MCF 10A (cell line): ENCODE measurements at regions not wholly inside any gene's neighbourhood (a gene's known extent, or its start where the extent isn't known, plus 50 kb on each side); places are given as distances from the start of the nearest gene placed in this dataset.

ENCODE experiments used
- BruUV-seq: library from RNA; stranded (reverse); fragments of 400-500 nt; replicated peaks from 2 replicates; lab custom pipeline; 2021; lab: Mats Ljungman, UMichigan
- CTCF ChIA-PET: fragments of 300-600 bp; sonication (Branson Sonifier 250); formaldehyde crosslinking; extraction: SDS; loops from one replicate; lab custom pipeline; 2021; ENCODE audit warnings: antibody characterized with exemption, inconsistent platforms; lab: Yijun Ruan, JAX
- POLR2A ChIA-PET: fragments of 300-600, 350-650 bp; sonication (Branson Sonifier 250); formaldehyde crosslinking; extraction: SDS; loops from one replicate; lab custom pipeline; 2020; ENCODE audit warnings: antibody characterized with exemption, inconsistent platforms; lab: Yijun Ruan, JAX
- DNase-seq: peaks from one replicate; pipeline ENCODE4 v3.0.0-alpha.2; 2018; ENCODE audit not compliant: unreplicated experiment
- H3K27ac Mint-ChIP-seq: one replicate; pipeline ENCODE4 v1.8.0; 2022; ENCODE audit warnings: mild to moderate bottlenecking, low read depth, mixed read lengths; ENCODE audit not compliant: unreplicated experiment
- H3K27me3 Mint-ChIP-seq: one replicate; pipeline ENCODE4 v1.8.0; 2022; ENCODE audit warnings: mixed read lengths; ENCODE audit not compliant: insufficient read depth, unreplicated experiment
- H3K36me3 Mint-ChIP-seq: one replicate; pipeline ENCODE4 v1.8.0; 2022; ENCODE audit warnings: mild to moderate bottlenecking, moderate library complexity, mixed read lengths; ENCODE audit not compliant: insufficient read depth, unreplicated experiment
- H3K4me1 Mint-ChIP-seq: one replicate; pipeline ENCODE4 v1.8.0; 2022; ENCODE audit warnings: mixed read lengths; ENCODE audit not compliant: insufficient read depth, unreplicated experiment
- H3K4me3 Mint-ChIP-seq: one replicate; pipeline ENCODE4 v1.8.0; 2022; ENCODE audit warnings: mild to moderate bottlenecking, moderate library complexity, mixed read lengths; ENCODE audit not compliant: unreplicated experiment
- H3K9me3 Mint-ChIP-seq: one replicate; pipeline ENCODE4 v1.8.0; 2022; ENCODE audit warnings: mixed read lengths; ENCODE audit not compliant: unreplicated experiment
- intact Hi-C: fragments of 100-400 bp; cut with micrococcal nuclease; formaldehyde crosslinking; loops from 2 replicates; pipeline ENCODE4 v1.14.1; 2022
- TF ChIP-seq, protein P1 (sequence below): fragments of 200-600 bp; IDR thresholded peaks from one replicate; pipeline ENCODE4 v1.8.0; 2022; ENCODE audit warnings: antibody characterized with exemption, mild to moderate bottlenecking; ENCODE audit not compliant: unreplicated experiment

DNA sequence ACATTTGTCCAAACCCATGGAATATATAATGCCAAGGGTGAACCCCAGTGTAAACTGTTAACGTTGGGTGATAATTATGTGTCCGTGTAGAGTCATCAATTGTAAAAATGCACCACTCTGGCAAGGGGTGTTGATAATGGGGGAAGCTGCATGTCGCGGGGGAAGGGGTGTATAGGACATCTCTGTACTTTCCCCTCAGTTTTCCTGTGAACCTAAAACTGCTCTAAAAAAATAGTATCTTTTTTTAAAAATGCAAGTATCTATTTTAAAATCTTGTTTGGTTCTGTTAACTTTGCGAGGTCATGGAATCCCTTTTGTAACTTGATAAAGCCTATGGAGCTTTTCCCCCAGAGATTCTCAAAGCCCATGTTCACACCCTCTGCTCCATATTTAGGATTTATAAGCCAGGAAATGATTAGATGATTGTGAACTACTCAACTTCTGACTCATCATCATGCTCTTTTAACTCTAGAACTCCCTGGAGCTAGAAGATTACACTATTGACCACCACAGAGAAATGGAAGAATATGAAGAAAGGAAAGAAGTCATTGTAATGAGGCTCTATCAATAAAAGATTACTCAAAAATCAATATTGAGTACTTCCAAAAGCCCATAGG is 56.1 kb upstream of the C3orf49 start:
- CTCF ChIA-PET: interaction anchor here (0.6 to 1.0 kb wide), 3 partner anchors 29 to 1307 kb away, joined by 3 to 5 read pairs (median 3); partner anchors contain the start of gene C3orf49
- no peak for DNase-seq
- no peak overlapping the region for H3K27ac Mint-ChIP-seq
- intact Hi-C loops: no loop called here
- POLR2A ChIA-PET: no interaction called here
- TF ChIP-seq, protein P1, sequence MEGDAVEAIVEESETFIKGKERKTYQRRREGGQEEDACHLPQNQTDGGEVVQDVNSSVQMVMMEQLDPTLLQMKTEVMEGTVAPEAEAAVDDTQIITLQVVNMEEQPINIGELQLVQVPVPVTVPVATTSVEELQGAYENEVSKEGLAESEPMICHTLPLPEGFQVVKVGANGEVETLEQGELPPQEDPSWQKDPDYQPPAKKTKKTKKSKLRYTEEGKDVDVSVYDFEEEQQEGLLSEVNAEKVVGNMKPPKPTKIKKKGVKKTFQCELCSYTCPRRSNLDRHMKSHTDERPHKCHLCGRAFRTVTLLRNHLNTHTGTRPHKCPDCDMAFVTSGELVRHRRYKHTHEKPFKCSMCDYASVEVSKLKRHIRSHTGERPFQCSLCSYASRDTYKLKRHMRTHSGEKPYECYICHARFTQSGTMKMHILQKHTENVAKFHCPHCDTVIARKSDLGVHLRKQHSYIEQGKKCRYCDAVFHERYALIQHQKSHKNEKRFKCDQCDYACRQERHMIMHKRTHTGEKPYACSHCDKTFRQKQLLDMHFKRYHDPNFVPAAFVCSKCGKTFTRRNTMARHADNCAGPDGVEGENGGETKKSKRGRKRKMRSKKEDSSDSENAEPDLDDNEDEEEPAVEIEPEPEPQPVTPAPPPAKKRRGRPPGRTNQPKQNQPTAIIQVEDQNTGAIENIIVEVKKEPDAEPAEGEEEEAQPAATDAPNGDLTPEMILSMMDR: no peak
- H3K36me3 Mint-ChIP-seq: no peaks in the 10 kb centered on the region
- H3K4me1 Mint-ChIP-seq: peaks cover 12% of the 10 kb centered on the region
- peaks cover 12% of the 10 kb centered on the region for H3K27me3 Mint-ChIP-seq
- no TSS peak for BruUV-seq
- no peak overlapping the region for H3K4me3 Mint-ChIP-seq
- no peaks in the 10 kb centered on the region for H3K9me3 Mint-ChIP-seq

DNA sequence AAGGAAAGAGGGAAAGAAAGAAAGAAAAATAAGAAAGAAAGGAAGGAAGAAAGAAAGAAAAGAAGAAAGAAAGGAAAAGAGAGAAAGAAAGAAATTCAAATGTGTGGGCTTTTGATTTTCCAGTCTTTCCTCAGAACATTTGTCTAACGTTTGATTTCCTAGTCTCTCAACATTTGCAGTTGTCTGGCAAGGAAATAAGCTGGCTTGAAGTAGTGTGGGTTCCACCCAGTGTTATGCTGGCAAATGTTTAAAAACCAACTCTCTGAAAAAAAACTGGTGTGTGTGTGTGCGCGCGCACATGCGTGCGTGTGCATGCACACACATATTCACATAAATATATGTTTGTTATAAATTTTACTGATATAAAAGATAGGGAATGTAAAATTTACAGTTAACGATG is 54.6 kb upstream of the C3orf49 start:
- CTCF ChIA-PET: interaction anchor here (0.9 kb wide), 1 partner anchor 73 kb away, joined by 3 read pairs; no protein-coding TSS in a partner anchor
- Mint-ChIP-seq H3K27ac (no peak overlapping the region), H3K4me1 (peaks cover 12% of the 10 kb centered on the region), H3K27me3 (peaks cover 12% of the 10 kb centered on the region), H3K9me3 (no peaks in the 10 kb centered on the region), H3K36me3 (no peaks in the 10 kb centered on the region), H3K4me3 (no peak overlapping the region)
- no peak for DNase-seq
- intact Hi-C loops: no loop called here
- TF ChIP-seq, protein P1: no peak
- POLR2A ChIA-PET: no interaction called here
- no TSS peak for BruUV-seq

DNA sequence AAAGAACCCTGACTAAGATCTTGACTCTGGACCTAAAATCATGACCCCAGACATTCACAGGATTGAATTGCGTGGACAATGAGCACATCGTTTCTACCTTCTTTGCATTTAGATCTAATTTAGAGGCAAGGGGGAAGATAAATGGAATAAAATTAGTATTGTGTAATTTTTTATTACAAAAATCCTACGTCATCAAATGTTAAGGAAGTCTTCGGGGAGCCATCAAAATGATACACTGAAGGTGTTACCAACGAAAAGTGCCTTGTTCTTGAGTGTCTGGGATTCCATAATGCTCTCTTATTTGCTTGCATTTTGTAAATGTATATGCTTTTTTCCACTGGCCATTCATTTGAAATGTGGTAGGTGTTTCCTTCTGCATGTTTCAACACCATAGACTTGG is 52.8 kb upstream of the C3orf49 start:
- no TSS peak for BruUV-seq
- TF ChIP-seq, protein P1: no peak
- peaks cover 12% of the 10 kb centered on the region for H3K4me1 Mint-ChIP-seq
- no peaks in the 10 kb centered on the region for H3K9me3 Mint-ChIP-seq
- no peak overlapping the region for H3K27ac Mint-ChIP-seq
- intact Hi-C loops: no loop called here
- H3K36me3 Mint-ChIP-seq: no peaks in the 10 kb centered on the region
- POLR2A ChIA-PET: no interaction called here
- H3K27me3 Mint-ChIP-seq: peaks cover 12% of the 10 kb centered on the region
- no peak overlapping the region for H3K4me3 Mint-ChIP-seq
- CTCF ChIA-PET: no interaction called here
- no peak for DNase-seq

DNA sequence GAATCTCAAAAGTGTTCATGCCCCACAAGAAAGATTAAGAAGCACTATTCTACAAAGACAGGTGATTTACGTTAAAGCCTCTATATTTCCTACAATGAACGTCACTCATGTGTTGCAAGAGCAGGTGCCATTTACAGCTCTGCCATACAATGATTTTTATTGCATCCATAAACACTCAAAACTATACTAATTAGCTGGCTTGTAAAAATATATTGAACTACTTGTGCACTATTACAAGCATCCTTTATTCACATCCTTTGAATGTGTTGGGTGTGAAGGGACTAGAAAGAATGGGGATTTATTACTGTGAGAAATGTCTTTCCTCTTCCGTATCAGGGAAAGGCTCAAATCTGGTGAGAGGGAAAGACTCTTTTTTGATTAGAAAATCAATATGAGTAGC is 50.7 kb upstream of the C3orf49 start:
- H3K9me3 Mint-ChIP-seq: no peaks in the 10 kb centered on the region
- no peak overlapping the region for H3K27ac Mint-ChIP-seq
- no peak for DNase-seq
- peaks cover under 1% of the 10 kb centered on the region for H3K4me1 Mint-ChIP-seq
- intact Hi-C loops: no loop called here
- TF ChIP-seq, protein P1: no peak
- H3K4me3 Mint-ChIP-seq: no peak overlapping the region
- ChIA-PET POLR2A (no interaction called here), CTCF (interaction anchor here (0.8 kb wide), 1 partner anchor 24 kb away, joined by 3 read pairs; no protein-coding TSS in a partner anchor)
- no TSS peak for BruUV-seq
- H3K36me3 Mint-ChIP-seq: no peaks in the 10 kb centered on the region
- peaks cover 11% of the 10 kb centered on the region for H3K27me3 Mint-ChIP-seq
